ENCODE measurements at regions not wholly inside any gene's neighbourhood (a gene's known extent, or its start where the extent isn't known, plus 50 kb on each side); places are given as distances from the start of the nearest gene placed in this dataset.

DNA sequence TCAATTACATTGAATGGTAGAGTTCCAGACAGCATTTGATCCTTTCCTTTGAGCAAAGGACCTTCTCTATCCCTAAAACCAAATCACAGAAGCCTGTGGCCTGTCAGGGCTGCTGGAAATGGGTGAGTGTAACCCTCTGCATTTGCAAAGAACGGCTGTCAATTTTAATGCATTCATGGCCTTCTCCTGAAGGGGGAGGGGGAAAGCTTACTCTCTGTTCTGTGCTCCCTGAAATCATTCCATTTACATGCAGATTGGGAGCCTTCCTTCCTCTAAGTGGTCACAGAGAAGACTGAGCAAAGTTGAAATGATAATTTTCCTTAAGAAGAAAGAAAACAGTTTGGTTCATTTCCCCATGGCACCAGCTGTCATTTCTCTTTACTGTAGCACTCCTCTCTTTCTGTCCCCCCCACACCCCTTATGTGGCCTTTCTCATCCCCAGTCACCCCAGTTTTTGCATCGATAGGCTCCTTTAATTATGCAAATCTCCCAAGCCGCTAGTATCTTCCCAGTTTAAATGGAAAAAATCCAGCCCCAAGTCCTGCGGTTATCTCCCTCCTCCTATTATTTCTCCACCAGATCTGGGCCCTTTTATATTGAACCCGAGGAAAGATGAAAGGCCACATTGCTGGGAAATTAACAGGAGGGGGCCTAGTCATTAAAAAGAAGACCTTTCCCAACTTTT is 109.4 kb upstream of the KIRREL3 start:
- no peak for DNase-seq

- DNase-seq = no peak
These were observed 108.3 kb upstream of the KIRREL3 start for GRCh38 chr11:127108838-127109237.

- DNase-seq = no peak
These were observed 106.4 kb upstream of the KIRREL3 start for GRCh38 chr11:127106938-127107337.

DNA sequence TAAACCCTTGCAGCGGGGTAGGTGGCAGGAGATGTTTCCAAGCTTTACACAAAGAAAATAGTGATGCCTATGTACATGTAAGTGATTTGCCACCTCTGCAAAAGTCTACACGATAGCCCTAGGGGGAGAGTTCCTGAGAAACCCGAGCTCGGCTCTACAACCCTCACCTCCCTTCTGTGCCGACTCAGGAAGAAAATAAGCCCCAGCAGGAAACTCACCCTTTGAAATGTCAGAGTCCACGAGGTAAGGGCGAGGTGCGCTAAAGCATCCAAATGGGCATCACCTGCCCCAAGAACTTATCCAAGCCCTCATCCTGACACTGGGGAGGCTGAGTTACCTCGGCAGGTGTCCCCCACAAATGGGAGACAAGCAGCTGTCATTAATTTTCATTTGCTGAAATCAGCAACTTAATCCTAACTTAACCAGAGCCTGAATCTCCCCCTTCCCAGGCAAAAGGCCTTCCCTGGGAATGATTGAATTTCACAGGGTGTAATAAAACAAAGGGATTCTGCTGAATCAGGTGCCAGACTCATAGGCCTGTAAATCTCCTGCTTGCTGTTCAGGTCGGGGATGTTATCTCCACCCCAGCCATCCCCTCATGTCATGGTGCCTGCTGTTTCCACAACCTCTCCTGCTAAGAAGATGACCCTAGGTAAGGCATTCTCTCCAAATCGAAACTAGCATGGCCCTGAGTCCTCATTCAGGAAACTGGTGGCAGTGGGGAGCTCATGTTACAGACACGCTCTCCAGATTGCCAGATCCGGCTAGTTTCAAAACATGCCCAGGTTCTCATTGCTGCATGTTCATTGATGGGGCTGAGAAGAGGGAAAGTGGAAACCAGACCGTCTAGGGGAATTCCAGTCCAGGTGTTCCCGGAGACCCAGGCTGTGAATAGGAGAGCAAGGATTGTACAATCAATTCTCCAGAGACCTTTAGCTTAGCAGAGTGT is 105.3 kb upstream of the KIRREL3 start:
- DNase-seq = no peak

DNA sequence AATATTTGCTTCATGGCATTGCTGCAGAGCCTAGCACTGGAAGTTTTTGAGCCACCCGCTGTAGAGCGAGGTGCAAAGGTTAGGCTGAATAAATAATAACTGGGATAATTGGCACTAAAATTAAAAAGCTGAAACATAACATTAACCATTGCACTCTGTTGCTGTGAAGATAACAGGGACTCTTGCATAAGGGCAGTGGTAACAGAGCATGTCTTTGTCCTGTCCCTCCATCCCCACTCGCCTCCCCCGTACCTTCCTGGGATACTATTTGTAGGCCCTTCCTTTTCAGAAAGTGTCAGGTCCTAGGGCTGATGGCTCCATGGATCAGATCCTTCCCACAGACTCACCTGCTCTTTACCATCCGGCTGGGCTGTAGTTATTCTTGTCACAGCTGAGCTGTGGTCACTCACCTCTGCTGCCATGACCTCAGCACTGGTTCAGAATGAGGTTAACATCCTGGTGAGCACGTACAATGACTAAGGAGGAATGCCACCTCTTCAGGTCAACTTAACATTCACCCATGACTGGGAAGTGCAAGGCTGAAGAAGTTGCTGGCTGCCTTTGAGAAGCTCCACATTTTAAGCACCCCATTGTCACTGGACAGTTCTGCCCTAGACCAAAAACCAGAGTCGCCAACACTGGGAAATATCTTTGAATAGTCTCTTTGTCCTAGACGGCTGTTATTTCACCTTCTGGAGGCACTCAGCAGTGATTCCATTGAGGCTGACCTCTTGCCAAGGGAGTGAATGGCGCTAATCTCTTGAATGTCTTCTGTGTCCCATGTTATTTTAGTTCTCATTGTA is 103.2 kb upstream of the KIRREL3 start:
- DNase-seq = no peak

DNA sequence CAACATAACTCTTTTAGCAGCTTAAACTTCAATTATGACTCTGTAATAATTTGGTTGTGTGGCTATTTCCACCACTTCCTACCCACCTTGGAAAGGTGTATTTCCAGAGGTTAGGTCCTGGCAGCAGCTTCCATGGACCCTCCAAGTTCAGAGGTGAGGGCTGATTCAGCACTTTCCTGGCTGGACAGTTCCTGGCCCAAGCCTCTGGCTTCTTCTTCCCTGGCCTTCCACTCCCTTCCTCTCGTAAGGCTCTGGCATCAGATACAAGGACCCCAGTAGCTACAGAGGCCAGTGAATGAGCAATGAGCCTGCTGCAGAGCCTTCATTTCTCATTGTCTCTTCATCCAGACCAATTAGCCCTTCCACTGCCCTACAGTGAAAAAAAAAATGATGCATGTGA is 98.1 kb upstream of the KIRREL3 start:
- DNase-seq = no peak

- DNase-seq = no peak
These were observed 80.2 kb upstream of the KIRREL3 start for GRCh38 chr11:127080735-127081134.

DNA sequence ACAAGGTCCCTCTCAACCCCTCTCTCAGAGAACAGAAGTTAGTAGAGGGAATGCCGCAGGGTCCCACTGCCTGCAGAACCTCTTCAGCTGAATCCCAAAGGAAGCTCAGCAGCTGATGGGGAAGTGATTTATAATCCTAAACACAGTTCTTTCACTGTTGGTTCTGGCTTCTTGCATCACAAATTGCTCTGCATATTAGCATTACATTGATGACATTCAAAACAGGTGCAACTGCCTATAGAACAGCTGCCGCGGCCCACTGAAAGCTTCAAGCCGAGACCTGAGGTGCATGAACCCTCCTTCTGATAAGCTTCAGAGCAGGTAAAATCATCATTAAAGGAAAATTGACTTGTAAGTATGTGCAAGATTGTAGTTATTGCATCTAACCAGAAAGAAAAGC is 75.2 kb upstream of the KIRREL3 start:
- DNase-seq = no peak

- DNase-seq = peak; percentile 34
These were observed 73.7 kb upstream of the KIRREL3 start for GRCh38 chr11:127074151-127074761.

DNA sequence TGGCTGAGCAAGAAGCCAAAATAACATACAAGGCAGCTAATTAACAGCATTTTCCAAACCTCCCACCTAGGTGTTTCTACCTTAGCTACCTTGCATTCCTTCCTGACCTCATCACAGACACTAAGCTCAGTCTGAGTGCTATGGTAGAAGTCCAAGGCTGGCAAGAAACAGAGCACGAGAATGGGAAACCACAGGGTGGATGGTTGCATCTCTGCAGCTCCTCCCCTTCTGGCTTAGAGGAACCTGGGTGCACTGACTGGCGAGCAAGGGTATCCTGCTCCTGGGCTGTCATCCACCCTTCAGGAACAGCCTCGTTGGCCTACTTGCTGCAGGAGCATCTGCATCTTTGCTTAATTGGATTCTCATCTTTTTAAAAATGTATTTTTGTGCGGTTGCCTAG is 73.1 kb upstream of the KIRREL3 start:
- DNase-seq = no peak

- no peak for DNase-seq
These were observed 71.0 kb upstream of the KIRREL3 start for GRCh38 chr11:127071606-127072005.

GRCh38 chr11:127070808-127071207 is 70.2 kb upstream of the KIRREL3 start:
- DNase-seq = no peak

DNA sequence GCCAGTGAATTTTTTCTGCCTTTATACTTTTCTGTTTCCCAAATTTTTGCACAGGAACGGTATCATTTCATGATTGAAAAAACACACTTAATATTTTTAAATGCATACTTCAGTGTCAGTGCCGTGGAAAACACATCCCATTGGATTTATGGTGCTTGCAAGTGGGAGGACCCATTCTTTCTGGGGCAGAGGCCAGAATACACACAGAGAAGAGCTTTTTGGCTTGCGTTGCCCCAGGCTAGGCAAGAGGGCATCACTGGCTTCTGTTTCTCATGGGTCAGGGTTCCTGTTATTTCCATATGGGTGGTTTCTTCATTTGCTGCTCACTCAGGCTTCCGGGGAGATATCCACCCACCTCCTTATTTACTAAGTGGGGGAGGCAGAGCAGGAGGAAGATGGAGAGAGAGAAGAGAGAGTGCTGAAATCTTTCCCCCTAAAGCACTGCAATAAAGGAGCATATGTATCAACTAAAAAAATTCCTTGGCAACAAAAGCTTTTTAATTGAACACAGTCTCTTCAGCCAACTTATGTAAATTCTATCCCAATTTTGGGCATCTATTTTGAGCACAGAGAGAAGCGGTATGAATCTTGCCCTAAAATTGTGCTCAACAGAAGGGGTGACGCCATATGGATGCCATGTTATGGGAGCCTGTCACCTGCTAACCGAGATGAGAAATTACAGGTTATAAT is 66.0 kb upstream of the KIRREL3 start:
- DNase-seq = no peak

- DNase-seq = no peak
These were observed 62.7 kb upstream of the KIRREL3 start for GRCh38 chr11:127063241-127063640.

DNA sequence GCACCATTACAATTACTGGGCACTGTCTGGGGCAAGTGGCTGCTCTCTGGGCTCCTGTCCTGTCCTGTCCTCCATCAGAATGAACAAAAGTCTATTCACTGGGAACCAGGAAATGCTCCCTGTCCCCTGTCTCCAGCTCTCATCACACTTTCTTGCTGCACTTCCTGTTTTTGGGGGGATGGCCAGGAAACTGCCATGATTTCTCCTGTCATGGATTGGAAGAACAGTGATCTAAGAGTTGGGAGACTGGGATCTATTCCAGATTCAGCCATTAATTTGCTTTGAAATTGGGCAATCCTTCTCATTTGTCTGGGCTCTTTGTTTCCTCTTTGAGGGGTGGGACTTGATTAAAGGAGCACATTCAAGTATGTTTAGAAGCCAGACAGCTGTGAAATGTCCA is 61.4 kb upstream of the KIRREL3 start:
- DNase-seq = no peak

DNA sequence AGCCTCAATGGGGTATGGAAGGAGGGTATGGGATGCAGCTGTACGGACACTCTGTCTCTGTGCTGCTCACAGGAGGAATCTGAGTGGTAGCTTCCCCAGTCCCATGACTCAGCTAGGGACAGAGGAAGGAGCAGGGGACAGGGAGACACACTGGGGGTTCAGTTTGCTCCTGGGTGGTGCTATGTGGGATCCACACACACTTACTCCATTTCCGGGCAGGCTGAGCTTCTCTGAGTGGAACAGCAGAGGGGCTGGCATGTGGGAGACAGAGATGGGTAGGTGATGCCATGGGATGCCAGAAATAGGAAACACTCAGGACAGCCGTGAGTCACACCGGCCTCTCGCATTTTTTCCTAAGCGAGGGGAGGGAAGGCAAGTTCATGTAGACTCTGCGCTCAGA is 59.2 kb upstream of the KIRREL3 start:
- DNase-seq = peak; percentile 56

DNA sequence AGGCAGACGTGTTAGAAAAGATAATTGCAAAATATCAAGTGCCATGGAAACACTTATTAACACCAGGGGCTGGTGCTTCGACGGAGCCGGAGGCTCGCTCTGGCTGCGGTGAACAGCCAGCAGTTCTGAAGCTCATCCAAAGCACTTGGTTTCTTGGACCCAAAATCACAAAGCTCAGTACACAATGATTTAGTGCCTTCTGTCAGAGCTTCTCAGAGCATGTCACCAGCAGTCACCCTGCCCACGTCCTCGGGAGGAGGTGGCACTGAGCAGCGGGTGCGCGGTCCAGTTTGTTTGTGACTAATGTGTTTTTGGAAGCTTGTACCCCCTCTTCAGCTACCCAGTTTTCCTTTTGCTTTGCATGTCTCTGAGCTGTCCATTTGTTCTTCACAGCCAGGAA is 58.7 kb upstream of the KIRREL3 start:
- no peak for DNase-seq

GRCh38 chr11:127058524-127058923 is 58.0 kb upstream of the KIRREL3 start:
- no peak for DNase-seq

GRCh38 chr11:127057126-127057525 is 56.6 kb upstream of the KIRREL3 start:
- DNase-seq = no peak

DNA sequence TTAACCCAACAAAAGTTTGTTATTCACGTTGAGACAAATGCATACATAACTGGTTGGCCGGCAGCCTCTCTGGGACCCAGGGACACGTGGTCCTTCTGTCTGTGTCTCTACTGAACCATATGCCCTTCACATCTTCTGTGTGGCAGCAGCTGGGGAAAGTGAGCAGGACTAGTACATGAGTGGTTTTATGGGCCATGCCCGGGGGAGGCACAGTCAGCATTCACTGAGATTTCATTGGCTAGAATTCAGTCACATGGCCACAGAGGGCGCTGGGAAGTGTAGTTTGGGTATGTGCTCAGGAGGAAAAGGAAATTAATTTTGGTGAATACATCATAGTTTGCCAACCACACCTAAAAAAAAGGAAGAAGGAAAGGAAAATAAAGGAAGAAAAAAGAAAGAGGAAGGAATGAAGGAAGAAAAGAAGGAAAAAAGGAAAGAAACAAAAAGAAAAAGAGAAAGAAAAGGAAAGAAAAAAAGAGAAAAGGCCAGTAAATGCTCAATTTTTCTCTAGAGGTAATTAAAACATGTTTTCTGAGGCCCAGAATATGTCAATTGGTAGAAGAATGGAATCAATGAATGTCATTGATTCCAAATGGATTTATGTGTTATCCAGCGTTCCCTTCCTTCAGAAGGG is 55.9 kb upstream of the KIRREL3 start:
- no peak for DNase-seq

- peak; percentile 67 for DNase-seq
These were observed 54.7 kb upstream of the KIRREL3 start for GRCh38 chr11:127055236-127055635.

All from occipital lobe (tissue), 1 donor.